Fibroblast of villous mesenchyme (primary cell): ENCODE measurements at regions not wholly inside any gene's neighbourhood (a gene's known extent, or its start where the extent isn't known, plus 50 kb on each side); places are given as distances from the start of the nearest gene placed in this dataset.

ENCODE experiments used
- DNase-seq: peaks from one replicate; pipeline ENCODE4 v3.0.0-alpha.2; 2010; ENCODE audit warnings: low read depth
- H3K4me3 ChIP-seq: 2 replicates; pipeline ENCODE4 v1.5.1; 2011; ENCODE audit warnings: low read depth, mild to moderate bottlenecking, low read length
- TF ChIP-seq, protein P1 (sequence below): IDR thresholded peaks from 2 replicates; pipeline ENCODE4 v1.5.1; 2012; ENCODE audit warnings: low read depth, mild to moderate bottlenecking, low read length; ENCODE audit not compliant: insufficient read depth

DNA sequence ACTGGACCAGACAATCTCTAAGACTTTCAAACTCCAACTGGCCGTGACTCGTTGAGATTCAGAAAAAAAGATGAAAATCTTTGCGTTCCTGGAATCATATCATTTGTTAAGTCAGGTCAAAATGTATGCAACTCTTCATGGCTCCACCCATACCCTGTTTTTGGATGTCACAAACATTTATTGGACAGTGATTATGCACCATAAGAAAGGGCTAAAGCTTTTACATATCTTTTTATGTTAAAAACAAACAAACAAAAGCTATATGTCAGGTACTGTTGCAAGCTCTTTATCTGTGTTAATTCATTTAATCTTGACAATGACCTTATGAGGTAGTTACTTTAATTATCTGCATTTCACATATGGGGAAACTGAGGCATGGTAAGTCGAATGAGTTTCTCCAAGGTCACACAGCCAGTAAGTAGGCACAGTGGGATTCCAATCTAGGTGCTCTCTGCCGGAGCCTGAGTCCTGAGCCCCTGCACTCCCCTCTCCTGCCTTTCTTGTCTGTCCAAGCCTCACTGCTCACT lies 145.7 kb upstream of the MYCN start:
- TF ChIP-seq, protein P1, sequence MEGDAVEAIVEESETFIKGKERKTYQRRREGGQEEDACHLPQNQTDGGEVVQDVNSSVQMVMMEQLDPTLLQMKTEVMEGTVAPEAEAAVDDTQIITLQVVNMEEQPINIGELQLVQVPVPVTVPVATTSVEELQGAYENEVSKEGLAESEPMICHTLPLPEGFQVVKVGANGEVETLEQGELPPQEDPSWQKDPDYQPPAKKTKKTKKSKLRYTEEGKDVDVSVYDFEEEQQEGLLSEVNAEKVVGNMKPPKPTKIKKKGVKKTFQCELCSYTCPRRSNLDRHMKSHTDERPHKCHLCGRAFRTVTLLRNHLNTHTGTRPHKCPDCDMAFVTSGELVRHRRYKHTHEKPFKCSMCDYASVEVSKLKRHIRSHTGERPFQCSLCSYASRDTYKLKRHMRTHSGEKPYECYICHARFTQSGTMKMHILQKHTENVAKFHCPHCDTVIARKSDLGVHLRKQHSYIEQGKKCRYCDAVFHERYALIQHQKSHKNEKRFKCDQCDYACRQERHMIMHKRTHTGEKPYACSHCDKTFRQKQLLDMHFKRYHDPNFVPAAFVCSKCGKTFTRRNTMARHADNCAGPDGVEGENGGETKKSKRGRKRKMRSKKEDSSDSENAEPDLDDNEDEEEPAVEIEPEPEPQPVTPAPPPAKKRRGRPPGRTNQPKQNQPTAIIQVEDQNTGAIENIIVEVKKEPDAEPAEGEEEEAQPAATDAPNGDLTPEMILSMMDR = no peak
- DNase-seq = no peak
- H3K4me3 ChIP-seq = no peak overlapping the region

DNA sequence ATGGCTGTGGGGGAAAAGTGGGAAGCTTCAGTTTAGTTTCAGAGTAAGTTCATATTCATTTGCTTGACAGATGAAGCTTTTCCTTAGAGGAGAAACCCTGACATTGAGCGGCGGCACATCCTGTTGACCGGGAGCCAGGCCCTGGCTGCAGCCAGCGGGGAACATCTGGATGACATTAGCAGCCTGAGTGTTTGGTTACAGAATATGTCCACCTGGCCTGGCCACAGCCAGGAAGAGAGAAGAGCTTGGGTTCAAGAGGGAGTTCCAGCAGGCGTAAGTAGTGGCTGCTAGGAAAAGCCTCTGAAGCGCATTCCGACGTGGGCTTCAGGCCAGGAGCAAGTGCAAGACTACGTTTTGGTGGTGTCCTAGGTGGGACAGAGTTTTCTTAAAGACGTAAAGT lies 144.9 kb upstream of the MYCN start:
- TF ChIP-seq, protein P1 = no peak
- no peak overlapping the region for H3K4me3 ChIP-seq
- no peak for DNase-seq

DNA sequence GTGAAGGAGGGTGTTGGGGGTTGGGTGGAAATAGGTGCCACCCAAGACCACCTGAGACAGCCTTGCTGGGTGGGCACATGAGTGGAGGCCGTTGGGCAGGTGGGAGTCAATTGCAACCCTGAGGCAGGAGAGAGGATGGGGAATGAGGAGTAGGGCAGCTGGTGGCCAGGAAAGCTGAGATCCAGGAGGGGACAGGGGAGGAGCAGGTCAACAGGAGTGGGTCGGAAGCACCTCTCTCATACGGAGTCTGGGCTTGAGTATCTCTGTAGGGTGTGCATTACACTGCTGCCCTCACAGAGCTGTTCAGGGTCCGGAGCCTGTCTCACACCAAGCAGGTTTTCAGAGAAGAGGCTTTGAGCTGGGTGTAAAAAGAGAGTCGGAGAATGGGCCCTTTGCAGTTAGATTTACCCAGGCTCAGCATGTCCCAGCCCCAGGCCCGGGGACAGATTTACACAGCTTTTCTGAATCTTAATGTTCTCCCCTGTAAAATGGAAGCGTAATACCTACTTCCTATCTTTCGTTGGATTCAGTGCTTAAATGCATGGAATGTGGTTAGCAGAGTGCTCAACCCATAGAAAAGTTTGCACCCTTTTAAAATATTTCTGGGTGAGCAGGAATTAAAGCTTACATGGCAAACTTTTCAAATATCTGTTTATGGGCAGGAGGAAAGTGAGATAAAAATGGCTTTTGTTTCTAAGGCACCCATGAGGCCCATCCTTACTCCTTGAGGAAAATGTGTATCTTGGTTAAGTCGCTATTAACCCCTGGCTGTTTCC lies 144.0 kb upstream of the MYCN start:
- TF ChIP-seq, protein P1 = no peak
- DNase-seq = no peak
- H3K4me3 ChIP-seq = no peak overlapping the region

DNA sequence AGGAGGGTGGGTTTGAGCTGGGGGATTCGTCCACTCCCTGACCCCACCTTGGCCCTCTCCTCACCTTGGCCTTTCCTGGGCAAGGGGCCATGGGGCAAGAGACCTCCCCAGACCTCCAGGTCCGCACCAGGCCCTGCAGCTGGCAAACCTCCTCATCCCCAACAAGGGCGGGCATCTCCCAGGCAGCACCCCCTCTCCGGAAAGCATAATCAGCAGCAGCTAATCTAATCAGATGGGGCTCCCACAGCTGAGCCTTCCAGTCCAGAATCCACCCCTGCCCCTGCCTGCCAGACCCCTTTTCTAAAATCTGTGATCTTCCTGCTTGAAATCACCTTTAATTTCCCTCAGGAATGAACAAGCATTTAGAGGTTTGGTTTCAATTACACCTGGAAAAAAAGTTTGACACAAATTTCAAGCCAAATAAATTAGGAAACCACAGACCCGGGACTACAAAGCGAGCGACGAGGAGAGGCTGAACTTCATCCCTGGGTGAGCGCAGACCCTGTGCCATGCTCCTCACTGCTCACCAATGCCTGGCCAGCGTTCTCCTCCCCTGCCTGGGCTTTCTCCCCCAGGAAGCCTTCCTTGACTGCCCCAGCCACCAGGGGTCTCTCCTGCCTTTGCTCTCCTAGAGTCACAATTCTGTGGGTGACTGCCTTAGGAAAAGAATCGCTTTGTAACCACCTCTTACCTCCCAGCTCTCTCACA lies 143.0 kb upstream of the MYCN start:
- no peak overlapping the region for H3K4me3 ChIP-seq
- DNase-seq = no peak
- TF ChIP-seq, protein P1 = no peak

DNA sequence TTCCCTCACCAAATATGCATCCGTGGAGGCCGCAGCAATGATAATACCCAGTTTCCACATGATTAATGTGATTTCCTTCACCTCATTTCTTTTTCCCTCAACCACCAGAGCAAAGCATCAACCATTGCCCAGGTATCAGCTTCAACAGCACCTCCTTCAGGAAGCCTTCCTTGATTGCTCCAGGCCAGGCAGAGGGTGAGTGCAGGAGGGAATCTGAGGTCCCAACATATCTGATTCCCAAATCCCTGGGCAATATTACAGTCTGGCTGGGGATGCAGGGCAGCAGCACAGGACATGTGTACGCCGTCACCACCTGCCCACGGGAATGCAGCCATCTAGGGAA lies 142.4 kb upstream of the MYCN start:
- TF ChIP-seq, protein P1 = no peak
- no peak for DNase-seq
- H3K4me3 ChIP-seq = no peak overlapping the region

DNA sequence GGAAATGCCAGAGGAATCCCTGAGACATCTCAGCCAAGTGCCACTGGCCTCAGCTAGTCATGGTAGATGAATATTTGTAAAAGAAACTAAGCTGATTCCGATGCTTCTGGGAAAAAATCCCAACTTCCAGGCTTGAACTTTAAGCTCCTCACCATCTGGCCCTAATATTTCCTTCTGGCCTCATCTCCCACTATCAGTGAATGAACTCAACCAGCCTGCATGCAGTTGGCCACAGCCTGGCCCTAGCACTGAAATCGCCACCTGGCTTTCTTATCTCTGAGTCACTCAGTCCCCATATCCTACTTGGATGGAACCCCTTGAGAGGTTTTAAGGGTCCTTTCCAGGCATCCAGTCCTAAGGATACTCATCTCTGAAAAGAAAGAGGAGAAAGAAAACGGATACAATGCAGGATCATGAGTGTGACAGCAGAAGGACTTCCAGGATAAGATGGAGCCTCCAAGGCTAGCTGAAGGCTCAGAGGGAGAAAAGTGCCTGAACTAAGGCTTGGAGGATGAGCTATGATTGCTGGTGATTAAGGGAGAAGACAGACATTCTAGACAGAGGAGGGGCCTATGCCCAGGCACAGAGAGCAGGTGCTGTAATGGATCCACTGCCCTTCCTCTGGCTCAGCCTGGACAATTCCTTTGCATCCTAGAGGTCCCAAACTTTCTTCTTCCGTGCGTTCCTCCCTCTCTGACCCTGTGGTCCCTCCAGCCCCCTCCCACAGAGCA lies 141.5 kb upstream of the MYCN start:
- TF ChIP-seq, protein P1 = no peak
- DNase-seq = no peak
- H3K4me3 ChIP-seq = no peak overlapping the region
